DOHH2 (cell line): ENCODE measurements at regions not wholly inside any gene's neighbourhood (a gene's known extent, or its start where the extent isn't known, plus 50 kb on each side); places are given as distances from the start of the nearest gene placed in this dataset.

Experiments used
- H3F3A ChIP-seq: fragments of 200-600 bp; sonication (generic), shearing (Covaris generic); 2 replicates; pipeline ENCODE4 v1.6.0; 2016; ENCODE audit warnings: antibody characterized with exemption, mild to moderate bottlenecking; ENCODE audit not compliant: control insufficient read depth, insufficient read depth
- H3K27ac ChIP-seq: fragments of 200-600 bp; sonication (generic); 2 replicates; pipeline ENCODE4 v1.5.1; 2014; ENCODE audit warnings: low read depth, mild to moderate bottlenecking, low read length, moderate library complexity
- H3K27me3 ChIP-seq: fragments of 200-600 bp; sonication (generic); 2 replicates; pipeline ENCODE4 v1.6.1; 2014; ENCODE audit warnings: mild to moderate bottlenecking, low read length, mixed read lengths; ENCODE audit not compliant: control insufficient read depth
- H3K36me3 ChIP-seq: fragments of 200-600 bp; sonication (generic); 2 replicates; pipeline ENCODE4 v1.6.1; 2014; ENCODE audit warnings: mild to moderate bottlenecking, low read length, moderate library complexity, mixed read lengths; ENCODE audit not compliant: control insufficient read depth
- H3K4me1 ChIP-seq: fragments of 200-600 bp; sonication (generic); 2 replicates; pipeline ENCODE4 v1.6.1; 2014; ENCODE audit warnings: mild to moderate bottlenecking, low read length, mixed read lengths; ENCODE audit not compliant: control insufficient read depth
- H3K4me2 ChIP-seq: fragments of 200-600 bp; sonication (generic); 2 replicates; pipeline ENCODE4 v1.6.0; 2014; ENCODE audit warnings: mild to moderate bottlenecking, low read length, moderate library complexity
- H3K4me3 ChIP-seq: fragments of 200-600 bp; sonication (generic); 2 replicates; pipeline ENCODE4 v1.5.1; 2014; ENCODE audit warnings: mild to moderate bottlenecking, low read length, mixed read lengths
- H3K79me2 ChIP-seq: fragments of 200-600 bp; sonication (generic); 2 replicates; pipeline ENCODE4 v1.6.1; 2014; ENCODE audit warnings: mild to moderate bottlenecking, low read length, mixed read lengths; ENCODE audit not compliant: control insufficient read depth
- H3K9me2 ChIP-seq: fragments of 200-600 bp; sonication (generic); replicated peaks from 2 replicates; pipeline ENCODE4 v1.6.1; 2014; ENCODE audit warnings: mild to moderate bottlenecking, low read length, mixed read lengths; ENCODE audit not compliant: control insufficient read depth
- H3K9me3 ChIP-seq: fragments of 200-600 bp; sonication (generic); 2 replicates; pipeline ENCODE4 v1.6.1; 2014; ENCODE audit warnings: antibody characterized with exemption, low read length, mixed read lengths; ENCODE audit not compliant: control insufficient read depth, insufficient read depth
- H4K20me1 ChIP-seq: fragments of 200-600 bp; sonication (generic); 2 replicates; pipeline ENCODE4 v1.6.0; 2014; ENCODE audit warnings: low read depth, mild to moderate bottlenecking, antibody characterized with exemption, low read length, moderate library complexity; ENCODE audit not compliant: control insufficient read depth, insufficient read depth
- CTCF ChIP-seq: fragments of 200-600 bp; sonication (generic); IDR thresholded peaks from one replicate; pipeline ENCODE4 v1.5.1; 2014; ENCODE audit warnings: antibody characterized with exemption, mild to moderate bottlenecking, low read depth, low read length; ENCODE audit not compliant: poor library complexity, severe bottlenecking
- EZH2phosphoT487 ChIP-seq: fragments of 200-600 bp; sonication (generic); IDR thresholded peaks from 2 replicates; pipeline ENCODE4 v1.6.1; 2017; ENCODE audit warnings: borderline replicate concordance, mild to moderate bottlenecking, antibody characterized with exemption, low read length, moderate library complexity, mixed read lengths

DNA sequence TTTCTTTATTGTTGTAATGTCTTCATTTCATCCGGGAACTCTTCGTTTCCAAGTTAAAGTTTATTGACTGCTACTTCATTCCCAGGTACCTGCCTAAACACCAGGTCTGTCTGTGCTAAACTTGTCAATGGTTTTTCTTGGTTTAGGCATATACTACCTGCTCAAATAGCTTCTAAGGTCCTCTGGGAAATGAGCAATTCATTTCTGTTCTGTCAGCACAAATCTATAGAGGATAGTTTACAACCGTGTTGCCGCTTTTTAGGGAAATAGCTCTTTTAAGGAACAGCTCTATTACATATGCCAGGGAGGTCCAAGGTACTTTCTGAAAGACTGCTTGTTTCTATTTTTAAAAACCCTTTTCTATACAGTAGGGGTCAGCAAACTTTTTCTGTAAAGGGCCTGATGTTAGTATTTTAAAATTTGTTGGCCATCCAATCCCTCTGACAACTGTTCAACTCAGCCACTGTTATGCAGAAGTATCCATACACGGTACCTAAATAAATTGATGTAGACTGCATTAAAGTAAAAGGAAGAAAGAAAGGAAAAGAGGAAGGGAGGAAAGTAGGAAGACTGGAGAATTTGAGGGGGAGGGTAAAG lies 222.7 kb upstream of the PTBP2 start:
- Histone ChIP-seq H3K9me3 (0 out of 2 replicates have a peak, but pooled peaks cover 5% of the 10 kb centered on the region), H3K27me3 (no peaks in the 10 kb centered on the region), H3K79me2 (no peaks in the 10 kb centered on the region), H3K4me1 (no peaks in the 10 kb centered on the region), H3K9me2 (no peaks in the 10 kb centered on the region), H3K4me2 (no peak overlapping the region), H3K4me3 (no peak overlapping the region), H3K27ac (no peak overlapping the region), H4K20me1 (no peaks in the 10 kb centered on the region), H3K36me3 (no peaks in the 10 kb centered on the region), H3F3A (no peaks in the 10 kb centered on the region)
- TF ChIP-seq CTCF (no peak), EZH2phosphoT487 (no peak)

- H3K4me2 ChIP-seq, result no peak overlapping the region
- H4K20me1 ChIP-seq, result no peaks in the 10 kb centered on the region
- no peaks in the 10 kb centered on the region for H3K4me1 ChIP-seq
- no peaks in the 10 kb centered on the region for H3K9me3 ChIP-seq
- H3K27me3 ChIP-seq, result no peaks in the 10 kb centered on the region
- no peaks in the 10 kb centered on the region for H3F3A ChIP-seq
- TF ChIP-seq CTCF (no peak), EZH2phosphoT487 (no peak)
- no peaks in the 10 kb centered on the region for H3K9me2 ChIP-seq
- H3K4me3 ChIP-seq, result no peak overlapping the region
- no peaks in the 10 kb centered on the region for H3K79me2 ChIP-seq
- H3K36me3 ChIP-seq, result no peaks in the 10 kb centered on the region
- H3K27ac ChIP-seq, result no peak overlapping the region
Observed at GRCh38 chr1:96508233-96508632, 213.4 kb upstream of the PTBP2 start.

DNA sequence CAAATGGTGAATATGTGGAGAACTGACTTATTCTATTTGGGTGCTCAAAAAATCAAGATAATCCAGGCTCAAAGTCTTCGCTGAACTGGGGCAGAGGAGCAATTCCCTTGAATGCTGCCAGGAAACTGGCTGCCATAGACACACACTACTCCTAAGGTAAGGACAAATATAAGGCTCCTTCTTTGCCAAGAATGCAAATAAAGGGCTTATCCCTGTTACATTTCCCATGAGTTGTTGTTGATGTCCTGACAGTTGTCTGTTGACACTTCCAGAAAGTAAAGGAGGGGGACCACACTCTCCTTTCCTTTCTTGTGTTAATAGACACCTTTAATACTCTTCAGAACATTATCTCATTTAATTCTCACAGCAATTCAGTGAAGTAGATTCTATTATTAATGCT lies 212.2 kb upstream of the PTBP2 start:
- Histone ChIP-seq H3K27me3 (no peaks in the 10 kb centered on the region), H4K20me1 (no peaks in the 10 kb centered on the region), H3K4me2 (no peak overlapping the region), H3K9me2 (no peaks in the 10 kb centered on the region), H3K4me1 (no peaks in the 10 kb centered on the region), H3K27ac (no peak overlapping the region), H3K36me3 (no peaks in the 10 kb centered on the region), H3K79me2 (no peaks in the 10 kb centered on the region), H3K4me3 (no peak overlapping the region), H3F3A (no peaks in the 10 kb centered on the region), H3K9me3 (no peaks in the 10 kb centered on the region)
- TF ChIP-seq EZH2phosphoT487, result no peak
- TF ChIP-seq CTCF, result no peak
